ENCODE measurements at regions not wholly inside any gene's neighbourhood (a gene's known extent, or its start where the extent isn't known, plus 50 kb on each side); places are given as distances from the start of the nearest gene placed in this dataset.
"Not testable (repeated sequence)": the region's sequence is repeated elsewhere in the genome, so short reads cannot be mapped to it uniquely, and the experiment has no call there.

DNA sequence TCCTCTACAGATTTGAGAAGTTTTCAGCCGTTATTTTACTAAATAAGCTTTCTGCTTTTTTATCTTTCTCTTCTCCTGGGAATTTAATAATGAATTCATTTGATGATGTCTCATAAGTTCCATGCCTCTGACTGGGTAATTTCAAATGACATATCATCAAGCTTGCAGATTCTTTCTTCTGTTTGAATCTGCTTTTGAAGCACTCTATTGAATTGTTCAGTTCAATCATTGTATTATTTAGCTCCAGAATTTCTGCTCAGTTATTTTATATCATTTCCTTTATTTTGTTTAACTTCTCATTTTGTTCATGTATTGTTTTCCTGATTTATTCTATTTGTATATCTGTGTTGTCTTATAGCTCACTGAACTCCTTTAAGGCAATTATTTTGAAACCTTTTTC is 196.9 kb upstream of the CNTNAP2 start:
- no peak for DNase-seq (ENCODE audit: low read depth)

DNA sequence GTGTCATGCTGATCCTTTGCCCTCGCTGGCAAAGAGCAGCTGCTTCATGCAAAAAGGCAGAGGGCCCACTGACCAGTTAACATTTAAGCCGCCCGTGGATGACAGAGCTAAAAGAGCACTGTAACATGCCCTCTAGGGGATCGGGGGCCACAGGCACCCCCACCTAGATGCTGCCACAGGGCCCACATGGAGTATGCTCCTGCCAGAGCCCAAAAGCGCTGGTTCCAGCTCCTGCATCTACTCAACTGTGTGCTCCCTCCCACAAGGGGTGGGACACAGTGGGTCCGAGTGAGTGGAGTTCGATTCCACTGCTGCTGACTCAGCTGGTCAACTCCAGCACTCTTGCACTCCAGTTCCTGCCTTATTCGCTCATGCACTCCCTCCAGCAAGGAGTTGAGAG is 199.8 kb upstream of the CNTNAP2 start:
- no peak for DNase-seq (ENCODE audit: low read depth)

DNA sequence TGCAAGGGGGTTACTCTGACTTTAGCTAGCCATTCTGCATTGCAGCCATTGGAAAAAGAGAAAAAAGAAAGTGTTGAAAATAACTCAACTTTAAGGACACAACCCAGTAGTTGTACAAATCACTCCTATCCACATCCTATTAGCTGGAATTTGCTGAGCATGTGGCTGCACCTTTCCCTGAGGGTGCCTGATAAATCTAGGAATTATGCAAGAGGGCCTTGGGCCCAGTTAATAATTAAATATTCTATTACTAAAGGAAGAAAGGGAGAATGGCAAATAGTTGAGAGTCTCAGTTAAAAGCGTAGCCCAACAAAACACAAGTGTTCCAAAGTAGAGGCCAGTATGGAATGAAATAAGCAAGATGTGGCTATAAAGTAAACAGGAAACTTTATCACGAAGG is 200.9 kb upstream of the CNTNAP2 start:
- DNase-seq (ENCODE audit: low read depth) = no peak

DNA sequence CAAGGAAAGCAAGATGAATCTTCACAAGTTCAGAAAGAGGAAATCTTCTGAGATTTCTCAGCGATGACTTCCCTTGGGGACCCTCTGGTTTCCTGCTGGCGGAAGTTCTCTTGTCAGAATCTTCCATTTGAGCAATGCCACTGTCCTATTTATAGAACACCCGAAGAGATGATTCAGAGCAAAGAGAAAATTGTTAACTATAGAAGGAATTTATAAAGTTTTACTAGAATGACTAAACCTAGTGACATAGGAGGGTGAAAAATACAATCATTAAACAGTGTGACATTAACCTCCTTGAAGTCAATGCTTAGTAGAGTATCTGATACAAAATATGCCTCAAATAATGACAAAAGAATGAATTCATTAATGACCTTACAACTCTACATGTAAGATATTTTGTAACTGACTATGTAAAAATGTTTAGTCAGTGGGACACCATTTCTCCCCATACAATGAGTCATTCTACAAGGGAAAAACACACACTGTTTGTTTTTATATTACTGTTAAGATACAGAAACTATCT is 206.5 kb upstream of the CNTNAP2 start:
- no peak for DNase-seq (ENCODE audit: low read depth)

DNA sequence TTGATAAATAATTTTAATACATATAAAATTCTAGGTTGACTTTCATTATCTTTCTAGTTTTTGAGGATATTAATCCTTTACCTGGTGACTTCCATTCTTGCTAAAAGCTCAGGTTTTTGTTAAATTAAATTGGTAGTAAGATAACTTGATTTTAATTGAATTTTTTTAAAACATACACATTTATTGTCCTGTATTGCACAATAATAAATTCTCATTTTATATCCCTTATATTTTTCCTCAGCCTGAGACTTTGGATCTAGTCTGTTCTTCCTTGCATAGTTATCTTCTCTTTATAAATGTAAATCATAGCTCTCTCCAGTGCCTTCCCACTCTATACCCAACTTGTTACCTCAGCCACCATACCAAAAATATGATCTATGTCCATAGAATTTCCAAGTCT is 212.9 kb upstream of the CNTNAP2 start:
- DNase-seq (ENCODE audit: low read depth) = no peak

DNA sequence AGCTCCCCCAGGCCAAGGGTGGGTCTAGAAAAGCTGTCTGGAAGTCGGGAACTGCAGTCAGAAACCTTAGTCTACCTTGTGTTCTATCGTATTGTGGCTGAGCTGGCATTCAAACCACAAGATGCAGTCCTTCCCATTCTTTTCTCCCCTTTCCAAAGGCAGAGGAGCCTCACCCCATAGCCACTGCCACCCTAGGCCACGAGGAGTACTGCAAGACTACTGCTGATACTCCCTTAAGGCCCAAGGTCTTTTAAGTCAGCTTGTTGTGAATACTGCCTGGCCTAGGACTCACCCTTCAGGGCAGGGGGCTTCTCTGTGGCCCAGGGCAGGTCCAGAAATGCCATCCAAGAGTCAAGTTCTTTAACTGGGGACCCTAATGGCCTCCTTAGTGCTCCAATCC is 214.5 kb upstream of the CNTNAP2 start:
- DNase-seq (ENCODE audit: low read depth) = no peak

DNA sequence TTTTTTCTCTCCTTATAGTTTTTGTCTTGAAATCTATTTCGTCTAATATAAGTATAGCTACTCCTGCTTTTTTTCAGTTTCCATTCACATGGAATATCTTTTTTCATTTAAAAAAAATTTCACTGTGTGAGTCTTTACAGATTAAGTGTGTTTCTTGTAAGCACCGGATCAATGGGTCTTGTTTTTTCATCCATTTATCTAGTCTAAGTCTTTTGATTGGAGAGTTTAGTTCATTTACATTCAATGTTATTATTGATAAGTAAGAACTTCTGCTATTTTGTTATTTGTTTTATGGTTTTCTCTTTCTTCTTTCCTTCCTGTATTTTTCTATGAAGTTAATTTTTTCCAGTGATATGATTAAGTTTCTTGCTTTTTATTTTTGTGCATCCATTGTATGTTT is 216.7 kb upstream of the CNTNAP2 start:
- no peak for DNase-seq (ENCODE audit: low read depth)

DNA sequence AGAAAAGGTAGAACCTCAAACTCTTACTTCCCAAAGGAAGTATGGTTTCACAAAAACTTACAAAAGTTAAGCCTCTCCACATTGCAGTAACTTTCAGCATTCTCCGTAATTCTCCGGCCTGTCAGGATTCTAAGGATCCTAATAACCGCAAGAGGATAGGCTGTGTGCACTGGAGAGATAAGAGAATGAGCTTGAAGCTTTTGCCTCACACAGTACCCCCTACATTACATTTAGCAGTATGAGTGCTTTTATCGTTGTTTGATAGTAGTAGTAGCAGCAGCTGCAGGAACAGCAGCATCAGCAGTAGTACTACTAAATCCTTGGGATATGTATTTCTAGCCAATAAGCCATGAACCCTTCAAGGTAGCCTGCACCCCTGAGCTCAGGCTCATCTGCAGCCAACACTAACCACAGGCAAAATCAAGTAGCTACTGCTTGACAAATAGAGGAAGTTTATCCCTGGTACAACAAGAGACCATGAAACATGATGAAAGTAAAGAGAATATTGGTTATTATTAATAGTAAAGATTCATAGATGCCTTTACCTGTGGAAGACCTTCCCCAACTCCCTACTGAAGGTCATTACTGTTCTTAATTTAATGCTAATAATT is 222.6 kb upstream of the CNTNAP2 start:
- DNase-seq (ENCODE audit: low read depth) = no peak

DNA sequence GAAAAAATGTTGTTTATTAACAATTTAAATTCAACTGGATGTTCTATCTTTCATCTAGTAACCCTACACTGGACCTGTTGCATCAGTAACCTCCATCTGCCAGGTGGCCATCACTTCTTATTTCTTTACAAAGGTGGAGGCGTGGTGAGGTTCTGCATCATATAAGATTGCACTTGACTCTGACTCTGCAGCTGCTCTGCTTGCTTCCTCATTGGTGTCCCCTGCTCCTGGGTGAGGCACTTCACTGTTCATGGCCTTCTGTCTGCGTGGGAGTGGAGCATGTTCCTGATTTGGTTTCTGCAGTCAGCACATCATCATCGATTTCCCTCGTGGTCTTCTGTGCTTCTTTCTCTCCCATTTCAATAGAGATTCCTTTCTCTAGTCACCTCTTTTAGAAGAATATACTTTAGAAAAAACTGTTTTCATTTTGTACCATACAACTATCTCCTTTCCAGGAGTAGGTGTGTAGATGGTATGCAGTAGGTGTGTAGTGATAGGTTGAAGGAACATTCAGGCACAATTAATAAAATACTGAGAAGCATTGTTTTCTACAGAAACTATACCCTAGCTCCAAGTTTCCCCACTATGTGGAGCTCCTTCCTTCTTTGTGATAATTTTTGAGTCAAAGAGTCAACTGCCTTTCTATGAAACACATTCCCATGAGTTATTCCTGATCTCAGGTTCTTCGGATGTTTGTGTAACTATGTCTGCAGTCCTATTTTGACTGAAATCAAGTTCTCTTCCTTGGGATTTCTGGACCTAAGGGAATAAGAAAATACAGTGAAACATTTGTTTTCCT is 231.7 kb upstream of the CNTNAP2 start:
- DNase-seq (ENCODE audit: low read depth) = no peak

DNA sequence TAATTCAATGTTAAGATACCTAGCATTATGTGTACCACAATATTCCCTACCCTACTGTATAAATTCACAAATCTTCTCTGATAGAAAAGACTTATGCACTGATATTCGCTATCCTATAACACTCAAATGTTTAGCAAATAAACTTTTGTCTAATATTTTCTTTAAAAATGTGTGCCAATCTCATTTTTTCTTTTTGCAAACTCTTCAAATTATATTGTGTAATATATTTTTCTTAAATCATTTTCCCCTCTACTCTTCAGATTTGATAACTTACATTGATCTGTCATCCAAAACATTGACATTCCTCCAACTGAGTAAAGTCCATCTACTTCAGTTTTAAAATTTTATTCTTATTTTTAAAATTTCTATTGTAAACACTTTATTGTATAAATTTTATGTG is 240.2 kb upstream of the CNTNAP2 start:
- no peak for DNase-seq (ENCODE audit: low read depth)

DNA sequence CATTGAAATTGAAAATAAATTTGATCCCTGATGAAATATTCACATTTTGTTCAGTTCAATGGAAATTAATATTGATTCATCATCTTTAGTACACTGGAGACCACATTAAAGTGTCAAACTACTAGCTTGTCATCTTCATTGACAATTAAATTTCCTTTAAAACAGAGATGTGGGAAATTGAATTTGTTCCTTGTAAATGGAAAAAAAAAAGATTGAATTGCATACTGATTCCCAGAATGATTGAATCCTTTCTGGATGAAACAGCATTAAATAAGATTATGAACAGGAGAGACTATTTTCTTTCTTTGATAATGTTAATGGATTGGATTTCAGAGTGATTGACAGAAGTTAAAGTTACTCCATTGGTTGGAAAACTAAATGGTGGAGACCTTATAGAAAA is 241.3 kb upstream of the CNTNAP2 start:
- DNase-seq (ENCODE audit: low read depth) = no peak

DNA sequence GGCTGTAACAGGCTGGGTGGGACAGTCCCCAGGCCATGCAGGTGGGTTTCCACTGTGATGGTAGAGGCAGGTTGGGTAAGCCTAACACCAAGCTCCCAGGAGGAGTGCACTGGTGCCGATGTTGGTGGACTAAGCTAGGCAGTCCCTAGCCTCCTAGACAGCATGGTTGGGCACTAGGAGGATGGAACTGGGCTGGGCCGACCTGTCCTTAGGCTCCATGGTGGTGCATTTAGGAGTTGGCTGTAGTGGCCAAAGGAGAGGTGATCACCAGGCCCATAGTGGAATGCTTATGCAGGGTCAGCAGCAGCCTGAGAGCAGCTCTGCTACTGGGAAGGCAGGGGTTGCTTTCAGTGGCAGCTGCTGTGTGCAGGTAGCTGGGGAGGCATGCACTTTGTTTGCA is 247.7 kb upstream of the CNTNAP2 start:
- no peak for DNase-seq (ENCODE audit: low read depth)

DNA sequence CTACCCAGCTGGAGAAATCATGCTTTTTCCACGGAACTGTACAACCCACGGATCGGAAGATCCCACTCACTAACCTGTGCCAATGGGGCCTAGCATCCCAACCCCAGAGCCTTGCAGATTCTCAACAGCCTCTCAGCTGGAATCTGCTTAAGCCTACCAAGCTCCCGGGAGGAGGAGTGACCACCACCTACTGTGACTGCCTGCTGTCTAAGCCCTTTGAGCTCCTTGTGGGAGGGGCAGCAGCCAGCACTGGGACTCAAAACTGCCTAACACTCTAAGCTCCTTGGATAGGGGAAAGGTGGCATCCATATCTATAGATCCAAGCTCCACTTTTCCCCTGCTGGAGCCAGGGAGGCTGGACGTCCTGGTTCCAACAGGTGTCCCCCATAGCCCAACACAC is 254.4 kb upstream of the CNTNAP2 start:
- DNase-seq (ENCODE audit: low read depth) = no peak

DNA sequence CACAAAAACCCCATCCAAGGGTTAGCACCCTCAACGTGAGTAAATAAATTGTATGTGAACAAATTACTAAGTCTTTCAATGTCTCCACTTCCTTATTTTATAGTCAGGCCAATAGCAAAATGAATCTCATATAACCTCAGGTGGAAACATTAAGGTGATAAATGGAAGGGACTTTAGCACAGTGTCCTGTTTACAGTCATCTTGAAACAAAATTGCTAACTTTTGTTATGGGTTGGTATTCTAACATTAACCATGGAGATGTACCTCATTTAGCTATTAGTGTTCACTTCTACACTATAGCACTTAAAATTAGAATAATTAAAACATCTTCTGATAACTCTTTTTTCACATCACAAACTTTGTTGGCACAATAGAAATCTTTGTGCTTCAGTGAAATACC is 255.8 kb upstream of the CNTNAP2 start:
- DNase-seq (ENCODE audit: low read depth) = no peak

DNA sequence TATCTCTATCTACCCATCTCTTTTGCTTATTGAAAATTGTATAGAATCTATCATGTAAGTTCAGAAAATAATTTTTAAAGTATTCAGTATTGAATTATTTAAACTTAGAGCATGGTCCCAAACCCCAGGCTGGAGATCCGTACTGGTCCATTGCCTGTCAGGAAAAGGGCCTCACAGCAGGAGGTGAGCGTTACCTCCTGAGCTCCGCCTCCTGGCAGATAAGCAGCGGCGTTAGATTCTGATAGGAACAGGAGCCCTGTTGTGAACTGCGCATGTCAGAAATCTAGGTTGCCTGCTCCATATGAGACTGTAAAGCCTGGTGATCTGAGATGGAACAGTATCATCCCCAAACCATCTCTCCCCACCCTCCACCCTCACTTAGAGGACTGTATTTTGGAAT is 266.0 kb upstream of the CNTNAP2 start:
- DNase-seq (ENCODE audit: low read depth) = no peak

DNA sequence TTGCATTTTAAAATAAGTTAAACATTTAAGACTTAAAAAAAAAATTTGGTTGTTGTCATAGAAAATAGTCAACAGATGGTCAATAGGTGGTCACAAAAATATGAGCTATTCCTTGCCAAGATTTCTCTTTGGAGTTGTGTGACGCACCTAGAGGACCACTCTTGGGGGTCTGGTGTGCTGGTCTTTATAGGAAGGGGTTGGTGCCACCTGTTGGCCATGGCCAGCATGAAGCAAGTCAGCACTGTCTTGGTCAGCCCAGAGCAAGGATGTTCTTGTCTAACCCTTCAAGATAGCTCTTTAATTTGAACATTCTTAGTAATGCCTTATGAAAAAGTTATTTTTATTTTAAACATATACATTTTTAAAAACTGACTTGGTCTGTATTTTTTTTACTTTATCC is 267.9 kb upstream of the CNTNAP2 start:
- DNase-seq (ENCODE audit: low read depth) = no peak

DNA sequence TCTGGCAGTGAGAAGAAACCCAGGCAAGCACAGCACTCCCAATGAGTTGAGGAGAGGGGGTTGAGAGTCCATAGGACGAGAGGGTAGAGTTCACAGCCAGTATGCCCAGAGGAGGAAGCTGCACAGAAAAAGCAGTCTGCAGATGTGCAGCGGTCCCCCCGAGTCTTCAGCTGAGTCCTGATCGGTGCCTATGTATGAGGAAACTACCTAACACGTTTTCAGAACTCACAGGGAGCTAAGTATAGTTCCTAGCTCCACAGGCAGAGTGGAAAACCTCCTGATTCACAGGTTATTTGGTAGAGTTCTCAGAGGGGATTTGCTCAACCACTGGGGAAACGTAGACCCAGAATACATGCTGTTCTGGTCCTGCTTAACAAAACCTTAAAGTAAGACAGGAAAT is 271.3 kb upstream of the CNTNAP2 start:
- DNase-seq (ENCODE audit: low read depth) = no peak

DNA sequence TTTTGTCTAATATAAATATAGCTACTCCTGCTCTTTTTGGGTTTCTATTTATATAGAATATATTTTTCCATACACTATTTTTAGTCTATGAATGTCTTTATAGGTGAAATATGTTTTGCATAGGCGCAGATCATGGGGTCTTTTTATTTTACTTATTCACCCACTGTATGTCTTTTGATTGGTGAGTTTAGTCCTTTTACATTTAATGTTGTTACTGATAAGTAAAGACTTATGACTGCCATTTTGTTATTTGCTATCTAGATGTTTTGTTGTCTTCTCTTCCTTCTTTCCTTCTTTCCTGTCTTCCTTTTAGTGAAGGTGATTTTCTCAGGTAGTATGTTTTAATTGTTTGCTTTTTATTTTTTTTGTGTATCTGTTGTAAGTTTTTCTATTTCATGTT is 276.8 kb upstream of the CNTNAP2 start:
- DNase-seq (ENCODE audit: low read depth) = no peak

DNA sequence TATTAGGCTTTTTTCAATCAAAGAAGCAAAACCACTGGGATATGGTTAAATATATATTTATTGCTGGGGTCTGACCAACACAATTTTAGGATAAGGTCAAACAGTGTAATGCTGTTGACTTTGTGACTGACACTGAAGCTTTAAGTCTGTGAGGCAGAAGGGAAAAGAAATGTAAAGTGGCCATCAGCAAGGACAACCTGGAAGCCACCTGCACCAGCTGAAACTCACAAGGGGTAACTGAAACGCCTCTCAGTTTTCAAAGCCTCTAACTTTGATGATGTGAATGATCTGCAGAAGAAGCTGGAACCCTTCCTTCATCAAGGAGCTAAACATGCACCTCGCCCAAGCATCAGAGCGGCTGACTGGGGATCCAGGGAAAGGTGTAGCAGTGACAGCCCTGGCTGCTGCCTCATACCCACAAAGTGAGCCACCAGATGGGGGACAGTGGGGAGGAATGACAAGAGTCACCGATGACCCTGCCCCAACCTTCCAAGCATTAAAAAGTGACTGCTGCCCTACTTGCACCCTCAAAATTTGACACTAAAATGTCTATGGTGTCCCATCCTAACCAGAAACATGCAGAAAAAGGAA is 284.9 kb upstream of the CNTNAP2 start:
- DNase-seq (ENCODE audit: low read depth) = no peak

DNA sequence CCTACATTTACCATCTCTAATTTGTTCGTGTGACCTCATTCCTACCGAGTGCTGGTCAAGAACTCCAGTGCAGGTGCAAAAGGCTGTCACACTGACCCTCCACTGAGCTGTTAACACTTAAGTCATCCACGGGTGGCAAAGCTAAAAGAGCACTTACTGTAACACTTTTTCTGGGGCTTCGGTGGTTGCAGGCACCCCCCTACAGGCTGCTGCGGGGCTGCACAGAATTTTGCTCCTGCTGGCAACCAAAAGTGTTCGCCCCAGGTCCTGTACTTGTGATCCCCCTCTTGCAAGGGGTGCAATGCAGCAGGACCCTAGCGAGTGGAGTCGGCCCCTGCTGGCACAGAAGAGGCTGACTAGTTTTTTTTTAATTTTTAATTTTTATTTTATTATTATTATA is 298.9 kb upstream of the CNTNAP2 start:
- no peak for DNase-seq (ENCODE audit: low read depth)

DNA sequence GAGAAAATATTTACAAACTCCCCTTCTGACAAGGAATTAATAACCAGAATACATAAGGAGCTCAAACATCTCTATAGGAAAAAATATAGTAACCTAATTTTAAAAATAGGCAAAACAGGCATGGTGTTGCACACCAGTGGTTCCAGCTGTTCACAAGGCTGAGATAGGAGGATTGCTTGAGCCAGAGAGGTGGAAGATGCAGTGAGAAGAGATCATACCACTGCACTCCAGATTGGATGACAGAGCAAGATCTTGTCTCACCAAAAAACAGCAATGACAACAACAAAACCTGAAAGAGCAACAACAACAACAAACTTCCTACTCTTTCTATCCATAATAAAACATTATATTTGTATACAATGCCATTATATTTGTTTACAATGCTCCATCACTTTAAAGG is 304.4 kb upstream of the CNTNAP2 start:
- no peak for DNase-seq (ENCODE audit: low read depth)

DNA sequence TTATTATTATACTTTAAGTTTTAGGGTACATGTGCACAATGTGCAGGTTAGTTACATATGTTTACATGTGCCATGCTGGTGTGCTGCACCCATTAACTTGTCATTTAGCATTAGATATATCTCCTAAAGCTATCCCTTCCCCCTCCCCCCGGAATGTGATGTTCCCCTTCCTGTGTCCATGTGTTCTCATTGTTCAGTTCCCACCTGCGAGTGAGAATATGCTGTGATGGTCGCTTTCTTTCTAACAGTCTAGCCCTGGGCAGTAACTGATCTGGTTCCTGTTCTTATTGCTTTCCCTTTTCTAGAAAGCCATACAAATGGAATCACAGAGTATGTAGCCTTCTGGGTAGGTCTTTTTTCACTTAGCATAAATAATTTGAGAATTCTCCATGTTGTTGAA is 311.1 kb upstream of the CNTNAP2 start:
- DNase-seq (ENCODE audit: low read depth) = not testable (repeated sequence)

DNA sequence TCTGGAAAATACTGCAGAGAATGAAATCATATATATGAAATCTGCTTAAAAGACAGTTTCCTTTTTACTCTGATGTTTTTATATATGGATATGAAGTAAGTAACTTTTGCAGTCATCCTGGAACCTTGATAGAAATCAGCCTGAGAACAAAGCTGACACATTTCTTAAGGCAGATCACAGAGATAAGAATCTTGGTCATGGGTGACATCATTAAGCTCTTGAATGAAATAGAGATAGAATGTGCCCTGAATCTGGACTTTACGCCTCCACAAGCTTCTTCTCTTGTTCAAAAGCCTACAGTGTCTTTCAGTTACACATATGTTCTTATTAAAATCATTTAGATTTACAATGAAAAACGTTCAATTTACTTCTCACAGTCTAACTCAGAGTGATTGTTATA is 319.1 kb upstream of the CNTNAP2 start:
- no peak for DNase-seq (ENCODE audit: low read depth)

Measured in forelimb muscle (tissue), 1 donor.